NCI-H146 treated with DMSO at 0.1 percent for 48 hours (cell line): ENCODE measurements at regions not wholly inside any gene's neighbourhood (a gene's known extent, or its start where the extent isn't known, plus 50 kb on each side); places are given as distances from the start of the nearest gene placed in this dataset.

ENCODE experiments used
- DNase-seq: peaks from one replicate; lab custom pipeline; 2025; ENCODE audit not compliant: unreplicated experiment; lab: John Stamatoyannopoulos, UW

DNA sequence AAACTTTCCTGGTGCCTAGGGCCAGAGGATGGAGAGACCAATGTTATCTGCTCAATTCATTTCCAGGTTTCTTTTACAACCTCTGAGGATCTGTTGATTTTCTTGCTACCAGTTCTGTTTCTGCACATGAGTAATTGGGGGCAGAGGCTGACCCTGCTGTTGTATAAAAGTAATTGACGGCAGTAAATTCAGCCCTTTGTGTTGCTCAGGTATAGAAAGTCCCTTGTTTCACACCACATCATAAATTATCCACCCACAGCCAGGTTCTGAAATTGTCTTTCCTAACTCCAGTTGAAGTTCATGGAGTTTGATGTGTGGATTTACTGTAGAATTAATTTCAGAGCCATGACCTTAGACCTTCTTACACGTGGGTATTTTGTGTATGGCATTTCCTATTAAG lies 107.4 kb upstream of the GRIK2 start:
- DNase-seq: no peak

- no peak for DNase-seq
These were observed 103.2 kb upstream of the GRIK2 start for GRCh38 chr6:101290346-101290745.

GRCh38 chr6:101294051-101294638 lies 99.4 kb upstream of the GRIK2 start:
- no peak for DNase-seq

- DNase-seq: no peak
These were observed 98.8 kb upstream of the GRIK2 start for GRCh38 chr6:101294676-101295075.

DNA sequence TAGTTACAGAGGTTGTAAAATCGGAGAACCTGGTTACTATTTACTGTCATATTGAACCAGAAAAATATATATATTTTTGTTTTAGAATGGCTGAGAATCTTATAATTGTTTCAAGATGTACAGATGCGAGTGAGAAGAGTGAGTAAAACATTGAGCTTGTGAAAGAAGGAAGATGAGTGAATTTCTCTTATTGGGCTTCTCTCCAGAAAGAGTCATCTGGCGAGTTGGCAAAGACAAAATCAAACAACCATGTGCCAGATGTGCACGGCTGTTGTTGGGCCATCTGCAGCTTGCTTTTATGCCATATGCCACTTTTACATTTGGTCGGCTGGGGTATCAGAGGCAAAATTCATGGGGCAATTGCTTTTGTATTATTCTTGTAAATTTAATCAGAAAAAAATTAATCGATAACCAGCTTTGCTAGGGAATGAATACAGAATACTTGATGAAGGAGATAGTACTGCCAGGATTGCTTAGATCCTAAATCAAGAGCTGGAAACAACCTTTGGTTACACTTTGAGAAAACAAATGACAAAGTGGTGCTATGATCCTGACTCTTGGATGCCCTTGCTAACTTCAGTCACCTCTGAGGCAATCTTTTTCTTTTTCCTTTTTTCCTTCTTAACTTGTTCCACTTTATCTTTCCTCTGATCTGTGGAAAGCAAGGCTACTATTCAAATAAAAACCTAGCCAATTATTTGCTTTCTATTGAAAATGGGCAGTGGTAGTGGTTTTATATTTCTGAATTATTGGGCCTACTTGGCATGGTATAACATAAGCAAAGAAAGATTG lies 97.1 kb upstream of the GRIK2 start:
- DNase-seq: no peak

DNA sequence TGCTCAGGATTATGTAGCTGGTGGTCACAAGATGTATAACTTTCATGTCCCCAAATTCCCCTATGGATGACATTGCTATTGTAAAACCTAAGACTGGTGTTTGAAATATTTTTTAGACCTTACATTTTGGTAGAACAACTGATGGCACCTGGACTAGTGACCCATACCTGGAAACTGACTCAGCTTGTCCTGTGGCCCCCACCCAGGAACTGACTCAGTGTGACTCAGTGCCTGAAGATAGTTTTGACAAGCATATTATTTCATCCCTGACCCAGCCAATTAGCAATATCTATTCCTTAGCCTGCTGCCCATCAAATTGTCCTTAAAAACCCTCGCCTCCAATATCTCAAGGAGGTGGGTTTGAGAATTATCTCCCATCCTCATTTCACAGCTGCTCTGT lies 90.9 kb upstream of the GRIK2 start:
- no peak for DNase-seq

DNA sequence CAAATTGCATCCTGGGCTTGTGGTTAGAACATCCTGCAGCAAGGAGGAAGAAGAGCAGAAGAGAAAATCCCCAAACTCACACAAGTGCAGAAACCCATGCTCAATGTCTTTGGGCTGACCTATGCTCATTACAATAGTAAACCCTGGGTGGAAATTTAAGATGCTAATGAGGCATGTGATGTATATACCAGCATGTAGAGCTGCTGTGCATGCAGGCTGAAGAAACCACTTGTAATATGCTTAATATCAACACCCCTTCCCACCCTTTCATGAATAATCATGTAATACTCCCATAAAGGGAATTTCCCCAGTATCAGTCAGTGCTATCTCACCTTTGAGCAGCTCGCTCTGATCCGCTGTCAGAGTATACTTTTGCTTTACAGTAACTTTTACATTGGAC lies 90.0 kb upstream of the GRIK2 start:
- no peak for DNase-seq

DNA sequence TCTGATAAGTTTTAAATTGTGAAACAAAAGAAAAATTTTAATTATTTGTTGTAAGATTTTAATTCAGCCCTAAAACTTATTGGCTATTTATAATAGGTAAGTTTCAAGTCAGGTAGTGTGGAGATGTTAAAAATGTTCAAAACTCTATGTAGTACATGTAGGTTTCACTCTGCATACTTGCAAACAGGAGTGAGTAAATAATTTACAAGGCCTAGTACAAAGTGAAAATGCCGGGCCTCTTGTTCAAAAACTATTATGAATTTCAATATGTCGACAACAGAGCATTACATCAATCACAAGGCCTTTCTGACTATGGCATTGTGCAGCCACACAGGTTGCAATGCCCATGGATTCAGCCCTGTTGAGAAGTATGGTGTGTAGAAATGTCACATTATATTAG lies 80.9 kb upstream of the GRIK2 start:
- no peak for DNase-seq

GRCh38 chr6:101322921-101323320 lies 70.6 kb upstream of the GRIK2 start:
- no peak for DNase-seq

DNA sequence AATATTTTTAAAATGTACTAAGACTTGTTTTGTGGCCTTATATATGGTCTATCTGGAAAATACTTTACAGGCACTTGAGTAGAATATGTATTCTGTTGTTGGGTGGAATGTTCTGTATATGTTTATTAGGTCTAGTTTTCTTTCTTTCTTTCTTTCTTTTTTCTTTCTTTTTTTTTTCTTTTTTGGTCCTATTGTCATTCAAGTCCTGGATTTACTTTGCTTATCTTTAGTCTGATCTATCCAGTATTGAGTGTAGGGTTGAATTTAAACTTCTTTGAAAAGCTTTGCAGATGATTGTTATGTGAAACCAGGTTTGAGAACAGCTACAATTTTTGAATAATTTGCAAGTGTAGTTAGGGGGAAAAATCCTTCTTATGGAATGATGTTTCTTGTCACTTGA lies 67.1 kb upstream of the GRIK2 start:
- DNase-seq: no peak

DNA sequence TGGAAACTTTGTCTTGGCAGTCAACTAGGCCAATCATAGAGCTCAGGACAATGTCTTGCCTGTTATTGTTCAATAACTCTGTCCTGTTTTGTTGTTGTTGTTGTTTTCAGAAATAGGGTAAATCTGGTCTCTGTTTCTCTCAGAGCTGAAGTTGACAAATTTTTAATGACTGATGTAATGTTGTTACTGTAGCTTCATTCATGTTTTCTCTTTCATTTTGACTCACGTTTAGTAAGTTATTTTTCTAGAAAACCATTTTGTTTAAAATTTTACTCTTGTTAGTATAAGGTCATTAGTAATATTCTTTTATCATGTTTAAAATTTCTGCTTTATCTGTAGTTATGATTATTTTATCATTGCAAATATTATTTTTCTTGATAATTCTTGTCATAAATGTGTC lies 51.6 kb upstream of the GRIK2 start:
- no peak for DNase-seq
